ENCODE measurements at regions not wholly inside any gene's neighbourhood (a gene's known extent, or its start where the extent isn't known, plus 50 kb on each side); places are given as distances from the start of the nearest gene placed in this dataset.

DNA sequence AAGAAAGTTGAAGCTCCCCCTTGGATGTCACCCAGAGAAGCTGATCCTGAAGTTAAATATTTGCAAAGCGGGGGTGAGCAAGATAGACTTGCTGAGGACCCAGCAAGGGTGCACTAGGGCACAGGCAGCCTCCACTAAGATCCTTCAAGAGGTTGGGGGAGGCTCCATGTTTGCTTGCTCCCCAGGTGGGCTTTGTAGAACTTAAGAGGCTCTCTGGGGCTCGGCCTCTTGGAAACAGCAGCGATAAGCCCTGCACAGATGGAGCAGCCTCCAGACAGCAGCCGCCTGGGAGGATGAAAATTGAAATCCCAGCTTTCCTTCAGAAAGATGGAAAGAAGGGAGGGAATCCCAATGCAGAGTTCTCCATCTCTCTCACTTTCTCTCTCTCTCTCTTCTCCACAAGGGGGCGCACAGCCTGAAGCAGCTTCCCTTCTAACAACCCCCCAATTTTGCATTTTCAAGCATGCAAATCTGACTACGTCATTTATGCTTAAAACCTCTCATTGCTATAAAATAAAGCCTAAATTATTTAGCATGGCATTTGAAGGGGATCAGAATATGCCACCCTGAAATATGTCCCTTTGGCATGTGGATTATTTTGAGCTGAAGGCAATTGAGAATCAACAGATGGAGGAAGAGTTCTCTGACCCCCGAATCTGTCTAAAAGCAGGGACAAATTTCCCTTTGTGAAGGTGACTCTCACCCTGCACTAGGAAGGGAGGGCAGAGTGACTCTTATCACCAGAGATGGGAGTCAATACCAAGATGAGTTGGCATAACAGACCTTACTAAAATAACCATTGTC is 185.7 kb upstream of the KLHL29 start:
- TF ChIP-seq, protein P1, sequence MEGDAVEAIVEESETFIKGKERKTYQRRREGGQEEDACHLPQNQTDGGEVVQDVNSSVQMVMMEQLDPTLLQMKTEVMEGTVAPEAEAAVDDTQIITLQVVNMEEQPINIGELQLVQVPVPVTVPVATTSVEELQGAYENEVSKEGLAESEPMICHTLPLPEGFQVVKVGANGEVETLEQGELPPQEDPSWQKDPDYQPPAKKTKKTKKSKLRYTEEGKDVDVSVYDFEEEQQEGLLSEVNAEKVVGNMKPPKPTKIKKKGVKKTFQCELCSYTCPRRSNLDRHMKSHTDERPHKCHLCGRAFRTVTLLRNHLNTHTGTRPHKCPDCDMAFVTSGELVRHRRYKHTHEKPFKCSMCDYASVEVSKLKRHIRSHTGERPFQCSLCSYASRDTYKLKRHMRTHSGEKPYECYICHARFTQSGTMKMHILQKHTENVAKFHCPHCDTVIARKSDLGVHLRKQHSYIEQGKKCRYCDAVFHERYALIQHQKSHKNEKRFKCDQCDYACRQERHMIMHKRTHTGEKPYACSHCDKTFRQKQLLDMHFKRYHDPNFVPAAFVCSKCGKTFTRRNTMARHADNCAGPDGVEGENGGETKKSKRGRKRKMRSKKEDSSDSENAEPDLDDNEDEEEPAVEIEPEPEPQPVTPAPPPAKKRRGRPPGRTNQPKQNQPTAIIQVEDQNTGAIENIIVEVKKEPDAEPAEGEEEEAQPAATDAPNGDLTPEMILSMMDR (IDR thresholded peaks at IDR 0.05; ENCODE audit: low read depth, low read length), result peak; percentile 48
- H3K4me3 ChIP-seq (ENCODE audit: low read depth, low read length), result no peak overlapping the region

DNA sequence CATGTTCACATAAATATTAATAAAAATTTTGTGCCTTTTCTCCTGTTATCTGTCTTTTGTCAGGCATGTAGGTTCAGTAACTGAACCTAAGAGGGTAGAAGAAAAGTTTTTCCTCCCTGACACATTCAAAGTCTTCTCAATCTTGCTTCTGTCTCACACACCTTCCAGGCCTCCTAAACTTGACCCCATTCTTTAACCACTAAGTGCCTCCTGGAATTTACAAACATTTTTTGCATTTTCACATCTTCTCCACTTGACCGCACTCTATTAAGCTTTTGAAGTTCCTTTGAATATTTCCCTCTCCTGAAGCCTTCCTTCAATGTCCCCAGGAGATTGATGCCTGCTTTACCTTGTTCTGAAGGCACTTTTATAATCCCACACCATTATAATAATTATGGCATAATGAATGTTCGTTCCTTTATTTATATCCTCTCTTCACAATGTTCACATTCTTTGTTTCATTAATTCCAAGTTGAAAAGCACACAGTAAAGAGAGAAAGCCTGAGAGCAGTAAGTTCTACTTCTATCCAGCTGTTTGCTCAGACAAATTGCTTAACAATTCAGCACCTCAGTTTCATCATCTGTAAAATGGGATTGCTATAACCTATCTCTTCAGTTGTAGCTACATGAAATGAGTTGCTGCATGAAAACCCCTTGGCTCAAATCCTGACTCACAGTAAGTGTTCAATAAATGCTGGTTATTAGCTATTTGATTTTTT is 184.8 kb upstream of the KLHL29 start:
- no peak overlapping the region for H3K4me3 ChIP-seq (ENCODE audit: low read depth, low read length)
- TF ChIP-seq, protein P1 (IDR thresholded peaks at IDR 0.05; ENCODE audit: low read depth, low read length), result no peak

DNA sequence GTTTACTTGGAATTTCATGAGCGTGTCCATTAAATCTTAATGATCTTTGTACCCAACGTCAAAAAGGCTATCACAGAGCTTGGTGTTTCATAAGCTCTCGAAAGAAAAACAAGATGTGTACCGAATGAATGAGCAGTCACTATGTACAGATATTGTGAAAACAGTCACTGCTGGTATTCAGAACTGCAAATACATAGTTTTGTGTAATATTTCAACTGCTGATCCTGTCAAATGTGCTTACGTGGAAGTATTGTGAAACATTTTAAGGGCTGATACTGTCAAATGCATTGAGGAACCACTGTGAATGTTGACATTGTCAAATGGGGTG is 184.2 kb upstream of the KLHL29 start:
- TF ChIP-seq, protein P1 (IDR thresholded peaks at IDR 0.05; ENCODE audit: low read depth, low read length), result no peak
- H3K4me3 ChIP-seq (ENCODE audit: low read depth, low read length), result no peak overlapping the region

- no peak overlapping the region for H3K4me3 ChIP-seq (ENCODE audit: low read depth, low read length)
- TF ChIP-seq, protein P1 (IDR thresholded peaks at IDR 0.05; ENCODE audit: low read depth, low read length), result no peak
Measured at GRCh38 chr2:23203383-23203782, 181.6 kb upstream of the KLHL29 start.

GRCh38 chr2:23204685-23205242 is 180.2 kb upstream of the KLHL29 start:
- no peak overlapping the region for H3K4me3 ChIP-seq (ENCODE audit: low read depth, low read length)
- TF ChIP-seq, protein P1 (IDR thresholded peaks at IDR 0.05; ENCODE audit: low read depth, low read length), result no peak

- no peak overlapping the region for H3K4me3 ChIP-seq (ENCODE audit: low read depth, low read length)
- TF ChIP-seq, protein P1 (IDR thresholded peaks at IDR 0.05; ENCODE audit: low read depth, low read length), result no peak
Measured at GRCh38 chr2:23206650-23207049, 178.3 kb upstream of the KLHL29 start.

DNA sequence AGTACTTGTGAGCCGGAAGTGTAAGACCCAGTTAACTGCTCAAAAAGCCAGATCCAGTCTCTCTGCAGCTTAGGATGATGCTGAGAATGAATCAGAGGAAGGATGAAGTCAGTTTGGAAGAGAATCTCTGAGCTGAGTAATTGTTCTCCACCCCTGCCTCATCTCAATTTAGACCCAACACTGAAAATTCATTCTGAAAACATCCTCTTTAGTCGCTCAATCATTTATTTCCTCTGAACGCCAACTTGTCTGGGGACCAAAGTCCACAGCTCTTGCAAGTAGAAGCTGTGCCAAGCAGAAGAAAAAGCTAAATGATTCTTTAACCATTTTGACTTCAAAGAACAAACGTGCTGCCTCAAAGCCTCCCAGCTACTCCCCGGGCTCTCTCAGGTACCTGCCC is 177.1 kb upstream of the KLHL29 start:
- TF ChIP-seq, protein P1 (IDR thresholded peaks at IDR 0.05; ENCODE audit: low read depth, low read length), result no peak

More for the DNA sequence above, 177.1 kb upstream of the KLHL29 start:
- H3K4me3 ChIP-seq (ENCODE audit: low read depth, low read length), result no peak overlapping the region
